Loucy (cell line): ENCODE measurements at regions not wholly inside any gene's neighbourhood (a gene's known extent, or its start where the extent isn't known, plus 50 kb on each side); places are given as distances from the start of the nearest gene placed in this dataset.

ENCODE experiments used
- H2AFZ ChIP-seq: fragments of 200-600 bp; sonication (generic); 2 replicates; pipeline ENCODE4 v1.6.0; 2016; ENCODE audit warnings: antibody characterized with exemption, mild to moderate bottlenecking, low read length, moderate library complexity
- H3F3A ChIP-seq: fragments of 200-600 bp; 2 replicates; pipeline ENCODE4 v1.6.0; 2016; ENCODE audit warnings: antibody characterized with exemption, low read depth, mild to moderate bottlenecking
- H3K27me3 ChIP-seq: fragments of 200-600 bp; sonication (generic); 2 replicates; pipeline ENCODE4 v1.6.1; 2014; ENCODE audit warnings: low read length, mild to moderate bottlenecking; ENCODE audit not compliant: insufficient read depth, poor library complexity, severe bottlenecking
- H3K36me3 ChIP-seq: fragments of 200-600 bp; sonication (generic); 2 replicates; pipeline ENCODE4 v1.6.1; 2016; ENCODE audit warnings: low read length; ENCODE audit not compliant: insufficient read depth
- H3K4me1 ChIP-seq: fragments of 200-600 bp; sonication (generic); 2 replicates; pipeline ENCODE4 v1.5.1; 2014; ENCODE audit warnings: low read length, mild to moderate bottlenecking; ENCODE audit not compliant: insufficient read depth, poor library complexity, severe bottlenecking
- H3K4me2 ChIP-seq: fragments of 200-600 bp; sonication (generic); 2 replicates; pipeline ENCODE4 v1.6.0; 2014; ENCODE audit warnings: antibody characterized with exemption, low read length, low read depth, mild to moderate bottlenecking; ENCODE audit not compliant: poor library complexity, severe bottlenecking
- H3K4me3 ChIP-seq: fragments of 200-600 bp; sonication (generic); 2 replicates; pipeline ENCODE4 v1.5.1; 2014; ENCODE audit warnings: low read length, mild to moderate bottlenecking, mixed read lengths; ENCODE audit not compliant: poor library complexity, severe bottlenecking
- H3K79me2 ChIP-seq: fragments of 200-600 bp; sonication (generic); 2 replicates; pipeline ENCODE4 v1.6.1; 2014; ENCODE audit warnings: low read length; ENCODE audit not compliant: insufficient read depth
- H3K9ac ChIP-seq: fragments of 200-600 bp; sonication (generic); 2 replicates; pipeline ENCODE4 v1.6.0; 2014; ENCODE audit warnings: mild to moderate bottlenecking, low read depth, low read length, moderate library complexity; ENCODE audit not compliant: poor library complexity, severe bottlenecking
- H3K9me2 ChIP-seq: fragments of 200-600 bp; sonication (generic); replicated peaks from 2 replicates; pipeline ENCODE4 v1.6.1; 2016; ENCODE audit warnings: low read depth, low read length, mixed read lengths
- H3K9me3 ChIP-seq: fragments of 200-600 bp; sonication (generic); 2 replicates; pipeline ENCODE4 v1.6.1; 2014; ENCODE audit warnings: mild to moderate bottlenecking, antibody characterized with exemption, low read length, low read depth; ENCODE audit not compliant: insufficient read depth
- H4K20me1 ChIP-seq: fragments of 200-600 bp; sonication (generic); 2 replicates; pipeline ENCODE4 v1.6.0; 2014; ENCODE audit warnings: antibody characterized with exemption, low read length, mild to moderate bottlenecking; ENCODE audit not compliant: insufficient read depth, poor library complexity, severe bottlenecking
- EZH2phosphoT487 ChIP-seq: fragments of 200-600 bp; IDR thresholded peaks from 2 replicates; pipeline ENCODE4 v1.6.1; 2018; ENCODE audit warnings: antibody characterized with exemption, mild to moderate bottlenecking, moderate library complexity, borderline replicate concordance
- TF ChIP-seq, protein P1 (sequence below): fragments of 200-600 bp; sonication (generic); conservative IDR thresholded peaks from 2 replicates; pipeline ENCODE4 v1.5.1; 2014; ENCODE audit warnings: mild to moderate bottlenecking, antibody characterized with exemption, low read length

- H2AFZ ChIP-seq = no peak overlapping the region
- H3K36me3 ChIP-seq = no peaks in the 10 kb centered on the region
- no peaks in the 10 kb centered on the region for H4K20me1 ChIP-seq
- no peak overlapping the region for H3K9ac ChIP-seq
- H3K4me3 ChIP-seq = no peak overlapping the region
- TF ChIP-seq EZH2phosphoT487 = no peak
- TF ChIP-seq, protein P1, sequence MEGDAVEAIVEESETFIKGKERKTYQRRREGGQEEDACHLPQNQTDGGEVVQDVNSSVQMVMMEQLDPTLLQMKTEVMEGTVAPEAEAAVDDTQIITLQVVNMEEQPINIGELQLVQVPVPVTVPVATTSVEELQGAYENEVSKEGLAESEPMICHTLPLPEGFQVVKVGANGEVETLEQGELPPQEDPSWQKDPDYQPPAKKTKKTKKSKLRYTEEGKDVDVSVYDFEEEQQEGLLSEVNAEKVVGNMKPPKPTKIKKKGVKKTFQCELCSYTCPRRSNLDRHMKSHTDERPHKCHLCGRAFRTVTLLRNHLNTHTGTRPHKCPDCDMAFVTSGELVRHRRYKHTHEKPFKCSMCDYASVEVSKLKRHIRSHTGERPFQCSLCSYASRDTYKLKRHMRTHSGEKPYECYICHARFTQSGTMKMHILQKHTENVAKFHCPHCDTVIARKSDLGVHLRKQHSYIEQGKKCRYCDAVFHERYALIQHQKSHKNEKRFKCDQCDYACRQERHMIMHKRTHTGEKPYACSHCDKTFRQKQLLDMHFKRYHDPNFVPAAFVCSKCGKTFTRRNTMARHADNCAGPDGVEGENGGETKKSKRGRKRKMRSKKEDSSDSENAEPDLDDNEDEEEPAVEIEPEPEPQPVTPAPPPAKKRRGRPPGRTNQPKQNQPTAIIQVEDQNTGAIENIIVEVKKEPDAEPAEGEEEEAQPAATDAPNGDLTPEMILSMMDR = no peak
- no peaks in the 10 kb centered on the region for H3F3A ChIP-seq
- no peaks in the 10 kb centered on the region for H3K4me1 ChIP-seq
- H3K4me2 ChIP-seq = no peak overlapping the region
- no peaks in the 10 kb centered on the region for H3K9me2 ChIP-seq
- no peaks in the 10 kb centered on the region for H3K27me3 ChIP-seq
- H3K79me2 ChIP-seq = no peaks in the 10 kb centered on the region
- H3K9me3 ChIP-seq = no peaks in the 10 kb centered on the region
These were observed 540.3 kb downstream of the BCL11B start for GRCh38 chr14:98731701-98732100.

DNA sequence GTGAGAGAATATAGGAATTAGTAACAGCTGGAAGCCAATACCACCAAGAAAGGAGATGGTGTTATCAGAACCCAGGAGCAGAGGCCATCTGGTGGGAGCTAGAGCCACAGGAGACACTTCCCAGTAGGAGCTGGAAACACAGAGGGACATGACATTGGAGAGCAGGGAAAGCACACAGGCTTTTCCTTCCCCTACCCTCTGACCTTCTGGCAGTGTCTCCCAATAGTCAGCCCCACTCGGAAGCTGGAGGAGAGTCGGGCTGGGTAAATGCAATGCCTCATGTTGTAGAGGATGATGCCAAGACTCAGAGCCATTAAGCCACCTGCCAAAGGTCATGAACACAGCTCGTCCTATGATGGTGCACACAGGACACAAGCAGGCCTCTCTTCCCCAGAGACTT, 538.5 kb downstream of the BCL11B start:
- H3K4me2 ChIP-seq = no peak overlapping the region

DNA sequence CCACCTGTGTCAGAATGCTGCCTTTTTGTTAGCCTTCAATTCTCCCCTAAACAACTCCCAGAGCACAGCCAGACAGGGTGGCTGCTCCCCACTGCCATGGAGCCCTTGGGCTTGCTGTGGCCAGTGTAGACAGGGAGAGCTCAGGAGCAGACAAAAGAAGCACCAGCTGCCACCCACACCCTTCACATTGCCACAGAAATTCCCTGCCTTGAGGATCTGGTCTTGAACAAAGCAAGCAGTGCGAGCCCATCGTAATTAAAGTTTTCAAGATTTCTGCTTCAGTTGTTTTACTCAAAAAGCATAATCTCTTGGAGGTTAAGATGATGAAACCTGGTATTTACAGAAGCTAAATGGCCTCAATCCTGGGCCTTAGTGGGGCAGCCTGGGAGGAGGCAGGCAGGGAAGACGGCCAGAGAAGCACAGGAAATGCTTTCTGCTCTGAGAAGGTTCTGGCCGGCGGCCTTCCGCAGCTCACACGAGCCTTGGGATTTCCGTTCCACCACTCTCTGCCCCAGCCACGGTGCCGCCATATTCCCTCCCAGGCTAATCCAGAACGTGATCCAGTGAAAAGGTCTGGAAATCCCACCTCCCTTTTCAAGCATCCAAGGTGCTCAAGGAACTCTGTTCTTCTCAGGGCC, 535.2 kb downstream of the BCL11B start:
- H3K4me3 ChIP-seq = no peak overlapping the region
- no peaks in the 10 kb centered on the region for H4K20me1 ChIP-seq
- no peak overlapping the region for H2AFZ ChIP-seq
- no peak for TF ChIP-seq EZH2phosphoT487
- TF ChIP-seq, protein P1 = no peak
- H3K9me3 ChIP-seq = no peaks in the 10 kb centered on the region
- H3K9me2 ChIP-seq = no peaks in the 10 kb centered on the region
- H3K9ac ChIP-seq = no peak overlapping the region
- no peaks in the 10 kb centered on the region for H3K4me1 ChIP-seq
- H3F3A ChIP-seq = no peaks in the 10 kb centered on the region
- H3K79me2 ChIP-seq = no peaks in the 10 kb centered on the region
- no peaks in the 10 kb centered on the region for H3K36me3 ChIP-seq
- no peak overlapping the region for H3K4me2 ChIP-seq
- no peaks in the 10 kb centered on the region for H3K27me3 ChIP-seq

More for the DNA sequence above, 538.5 kb downstream of the BCL11B start:
- Histone ChIP-seq H2AFZ (no peak overlapping the region), H3K79me2 (no peaks in the 10 kb centered on the region), H3K27me3 (no peaks in the 10 kb centered on the region), H3K9me2 (no peaks in the 10 kb centered on the region), H3K9me3 (no peaks in the 10 kb centered on the region), H4K20me1 (no peaks in the 10 kb centered on the region), H3K4me3 (no peak overlapping the region), H3K36me3 (no peaks in the 10 kb centered on the region), H3K9ac (no peak overlapping the region), H3K4me1 (no peaks in the 10 kb centered on the region), H3F3A (no peaks in the 10 kb centered on the region)
- TF ChIP-seq EZH2phosphoT487 = no peak
- TF ChIP-seq, protein P1 = no peak
